Sigmoid colon (tissue), 4 donors: ENCODE measurements at regions not wholly inside any gene's neighbourhood (a gene's known extent, or its start where the extent isn't known, plus 50 kb on each side); places are given as distances from the start of the nearest gene placed in this dataset.
"Not testable (repeated sequence)": the region's sequence is repeated elsewhere in the genome, so short reads cannot be mapped to it uniquely, and the experiment has no call there.

Experiments used
- EP300 ChIP-seq, 4 donors: sonication (generic); formaldehyde crosslinking; IDR thresholded peaks; one replicate each; pipeline ENCODE4 v1.6.1; 2017; ENCODE audit warnings: antibody characterized with exemption in 4 of 4
- POLR2AphosphoS5 ChIP-seq, 4 donors: sonication (generic); formaldehyde crosslinking; IDR thresholded peaks; one replicate each; pipeline ENCODE4 v1.6.1; 2017; ENCODE audit warnings: antibody characterized with exemption in 4 of 4
- TF ChIP-seq, protein P1 (sequence below), 4 experiments: fragments of 450-650 bp in 3 of 4; fragments of 200-600 bp in 1 of 4; IDR thresholded peaks; one replicate each; pipeline ENCODE4 v1.5.1; 2016 to 2019; ENCODE audit warnings: antibody characterized with exemption in 4 of 4, mild to moderate bottlenecking in 3 of 4, moderate library complexity in 2 of 4

DNA sequence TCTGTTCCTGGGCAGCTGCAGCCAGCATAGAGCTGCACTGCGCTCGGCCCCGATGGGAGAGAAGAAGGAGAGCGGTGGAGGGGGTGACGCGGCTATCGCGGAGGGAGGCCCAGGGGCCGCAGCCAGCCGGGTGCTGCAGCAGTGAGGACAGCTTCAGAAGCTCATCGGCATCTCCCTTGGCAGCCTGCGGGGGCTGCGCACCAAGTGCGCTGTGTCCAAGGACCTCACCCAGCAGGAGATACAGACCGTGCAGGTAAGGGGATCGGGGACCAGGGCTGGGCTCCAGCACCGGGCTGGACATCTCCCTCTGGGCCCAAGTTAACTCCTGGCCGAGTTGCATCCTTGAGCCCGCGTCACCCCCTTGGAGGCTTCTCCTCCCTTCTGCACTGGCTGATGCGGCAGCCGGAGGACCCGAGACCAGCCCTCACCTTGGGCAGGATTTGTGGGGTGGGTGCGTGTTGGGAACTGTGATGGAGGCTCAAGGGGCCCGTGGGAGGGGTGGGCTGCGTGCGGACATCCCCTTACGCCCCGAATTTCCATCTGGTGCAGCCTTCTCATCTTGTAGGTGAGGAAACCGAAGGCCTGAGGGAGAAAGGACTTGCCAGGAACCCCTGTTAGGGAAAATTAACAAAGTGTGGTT is 3934.9 kb downstream of the SRGAP2C start:
- TF ChIP-seq POLR2AphosphoS5, EP300 (IDR thresholded peaks at IDR 0.05): not testable (repeated sequence)
- TF ChIP-seq, protein P1, sequence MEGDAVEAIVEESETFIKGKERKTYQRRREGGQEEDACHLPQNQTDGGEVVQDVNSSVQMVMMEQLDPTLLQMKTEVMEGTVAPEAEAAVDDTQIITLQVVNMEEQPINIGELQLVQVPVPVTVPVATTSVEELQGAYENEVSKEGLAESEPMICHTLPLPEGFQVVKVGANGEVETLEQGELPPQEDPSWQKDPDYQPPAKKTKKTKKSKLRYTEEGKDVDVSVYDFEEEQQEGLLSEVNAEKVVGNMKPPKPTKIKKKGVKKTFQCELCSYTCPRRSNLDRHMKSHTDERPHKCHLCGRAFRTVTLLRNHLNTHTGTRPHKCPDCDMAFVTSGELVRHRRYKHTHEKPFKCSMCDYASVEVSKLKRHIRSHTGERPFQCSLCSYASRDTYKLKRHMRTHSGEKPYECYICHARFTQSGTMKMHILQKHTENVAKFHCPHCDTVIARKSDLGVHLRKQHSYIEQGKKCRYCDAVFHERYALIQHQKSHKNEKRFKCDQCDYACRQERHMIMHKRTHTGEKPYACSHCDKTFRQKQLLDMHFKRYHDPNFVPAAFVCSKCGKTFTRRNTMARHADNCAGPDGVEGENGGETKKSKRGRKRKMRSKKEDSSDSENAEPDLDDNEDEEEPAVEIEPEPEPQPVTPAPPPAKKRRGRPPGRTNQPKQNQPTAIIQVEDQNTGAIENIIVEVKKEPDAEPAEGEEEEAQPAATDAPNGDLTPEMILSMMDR (IDR thresholded peaks at IDR 0.05), result not testable (repeated sequence)
